Suppressor macrophage (primary cell): ENCODE measurements at regions not wholly inside any gene's neighbourhood (a gene's known extent, or its start where the extent isn't known, plus 50 kb on each side); places are given as distances from the start of the nearest gene placed in this dataset.

ENCODE experiments used
- DNase-seq, 4 experiments: peaks; one replicate each; pipeline ENCODE4 v3.0.0-alpha.2; 2020 to 2022

- DNase-seq: no peak
Observed at GRCh38 chr1:168970926-168971659, 135.4 kb upstream of the ATP1B1 start.

GRCh38 chr1:168972225-168972624 lies 134.3 kb upstream of the ATP1B1 start:
- no peak for DNase-seq

- DNase-seq: no peak
Observed at GRCh38 chr1:168972887-168973286, 133.6 kb upstream of the ATP1B1 start.

- DNase-seq: no peak
Observed at GRCh38 chr1:168974117-168974516, 132.4 kb upstream of the ATP1B1 start.

- DNase-seq: no peak
Observed at GRCh38 chr1:168974611-168975010, 131.9 kb upstream of the ATP1B1 start.

GRCh38 chr1:168976267-168976666 lies 130.2 kb upstream of the ATP1B1 start:
- DNase-seq: peak in 3 of 4 experiments; percentile 27 to 67 (median 62)

- DNase-seq: no peak
Observed at GRCh38 chr1:168977618-168978017, 128.9 kb upstream of the ATP1B1 start.

GRCh38 chr1:168979276-168979675 lies 127.2 kb upstream of the ATP1B1 start:
- DNase-seq: peak; percentile 70 to 93 (median 81)

GRCh38 chr1:168980180-168980579 lies 126.3 kb upstream of the ATP1B1 start:
- no peak for DNase-seq

- DNase-seq: peak; percentile 20 to 78 (median 57)
Observed at GRCh38 chr1:168980656-168981055, 125.8 kb upstream of the ATP1B1 start.

GRCh38 chr1:168982778-168983177 lies 123.7 kb upstream of the ATP1B1 start:
- DNase-seq: peak; percentile 10 to 45 (median 26)

- no peak for DNase-seq
Observed at GRCh38 chr1:168987330-168987729, 119.2 kb upstream of the ATP1B1 start.

- DNase-seq: no peak
Observed at GRCh38 chr1:168987923-168988322, 118.6 kb upstream of the ATP1B1 start.

- no peak for DNase-seq
Observed at GRCh38 chr1:168989985-168990384, 116.5 kb upstream of the ATP1B1 start.

GRCh38 chr1:168991667-168992475 lies 114.6 kb upstream of the ATP1B1 start:
- DNase-seq: no peak

GRCh38 chr1:169001353-169001752 lies 105.1 kb upstream of the ATP1B1 start:
- DNase-seq: no peak

- DNase-seq: peak; percentile 22 to 31 (median 25)
Observed at GRCh38 chr1:169003864-169004516, 102.5 kb upstream of the ATP1B1 start.

GRCh38 chr1:169005776-169006175 lies 100.7 kb upstream of the ATP1B1 start:
- DNase-seq: no peak

- DNase-seq: peak in 3 of 4 experiments; percentile 25 to 45 (median 36)
Observed at GRCh38 chr1:169009666-169010065, 96.8 kb upstream of the ATP1B1 start.

GRCh38 chr1:169012416-169012815 lies 94.1 kb upstream of the ATP1B1 start:
- DNase-seq: no peak

- DNase-seq: no peak
Observed at GRCh38 chr1:169013821-169014220, 92.7 kb upstream of the ATP1B1 start.

GRCh38 chr1:169015464-169015863 lies 91.0 kb upstream of the ATP1B1 start:
- no peak for DNase-seq

- DNase-seq: no peak
Observed at GRCh38 chr1:169018751-169019150, 87.7 kb upstream of the ATP1B1 start.
